GM12892 (cell line): ENCODE measurements at regions not wholly inside any gene's neighbourhood (a gene's known extent, or its start where the extent isn't known, plus 50 kb on each side); places are given as distances from the start of the nearest gene placed in this dataset.

Experiments
- POLR2A ChIP-seq: IDR thresholded peaks from 2 replicates; pipeline ENCODE4 v1.6.1; 2011; ENCODE audit warnings: low read depth, low read length, control low read depth
- TAF1 ChIP-seq: IDR thresholded peaks from 2 replicates; pipeline ENCODE4 v1.6.1; 2011; ENCODE audit warnings: low read depth, mild to moderate bottlenecking, control low read depth, low read length, borderline replicate concordance

DNA sequence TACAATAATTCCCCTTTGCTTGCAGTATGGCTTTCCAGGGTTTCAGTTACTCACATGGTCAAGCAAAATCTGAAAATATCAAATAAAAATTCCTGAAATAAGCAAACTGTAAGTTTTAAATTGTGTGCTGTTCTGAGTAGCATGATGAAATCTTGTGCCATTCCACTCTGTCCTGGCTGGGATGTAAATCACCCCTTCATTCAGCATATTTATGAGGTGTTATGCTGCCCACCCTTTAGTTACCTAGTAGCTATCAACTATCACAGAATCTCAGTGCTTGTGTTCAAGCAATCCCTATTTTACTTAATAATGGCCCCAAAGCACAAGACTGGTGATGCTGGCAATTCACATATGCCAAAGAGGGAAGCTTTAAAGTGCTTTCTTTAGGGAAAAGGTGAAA is 867.7 kb upstream of the NRXN1 start:
- TF ChIP-seq POLR2A (no peak), TAF1 (no peak)
